ENCODE measurements at regions not wholly inside any gene's neighbourhood (a gene's known extent, or its start where the extent isn't known, plus 50 kb on each side); places are given as distances from the start of the nearest gene placed in this dataset.
"Not testable (repeated sequence)": the region's sequence is repeated elsewhere in the genome, so short reads cannot be mapped to it uniquely, and the experiment has no call there.

DNA sequence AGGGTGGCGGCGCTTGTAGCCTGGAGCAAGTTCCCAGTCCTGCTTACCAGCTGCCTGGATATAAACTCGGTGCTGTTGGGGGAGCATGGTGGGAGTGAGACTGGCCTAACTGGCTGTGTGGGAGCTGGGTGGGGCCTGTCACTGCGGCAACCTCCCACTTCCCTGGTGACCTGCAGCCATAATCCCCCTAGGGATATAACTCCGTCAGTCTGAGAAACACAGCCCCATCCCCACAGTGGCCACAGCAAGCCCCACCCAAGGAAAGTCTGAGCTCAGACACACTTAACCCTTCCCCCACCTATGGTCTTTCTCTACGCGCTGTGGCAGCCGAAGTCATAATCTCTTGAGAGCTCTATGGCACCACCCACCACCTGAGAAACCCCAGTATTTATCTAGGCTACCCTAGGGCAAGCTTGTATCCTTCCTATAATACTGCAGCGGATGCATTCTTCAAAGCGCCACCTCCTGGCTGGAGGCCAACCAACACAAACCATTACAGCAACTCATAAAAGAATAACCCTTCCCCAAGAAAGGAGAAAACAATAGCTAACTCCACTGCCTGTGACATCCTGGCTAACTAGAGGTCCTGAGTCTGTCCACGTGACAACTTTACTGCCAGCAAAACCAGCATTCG, 57.4 kb downstream of the ZNF648 start:
- no peak for DNase-seq

DNA sequence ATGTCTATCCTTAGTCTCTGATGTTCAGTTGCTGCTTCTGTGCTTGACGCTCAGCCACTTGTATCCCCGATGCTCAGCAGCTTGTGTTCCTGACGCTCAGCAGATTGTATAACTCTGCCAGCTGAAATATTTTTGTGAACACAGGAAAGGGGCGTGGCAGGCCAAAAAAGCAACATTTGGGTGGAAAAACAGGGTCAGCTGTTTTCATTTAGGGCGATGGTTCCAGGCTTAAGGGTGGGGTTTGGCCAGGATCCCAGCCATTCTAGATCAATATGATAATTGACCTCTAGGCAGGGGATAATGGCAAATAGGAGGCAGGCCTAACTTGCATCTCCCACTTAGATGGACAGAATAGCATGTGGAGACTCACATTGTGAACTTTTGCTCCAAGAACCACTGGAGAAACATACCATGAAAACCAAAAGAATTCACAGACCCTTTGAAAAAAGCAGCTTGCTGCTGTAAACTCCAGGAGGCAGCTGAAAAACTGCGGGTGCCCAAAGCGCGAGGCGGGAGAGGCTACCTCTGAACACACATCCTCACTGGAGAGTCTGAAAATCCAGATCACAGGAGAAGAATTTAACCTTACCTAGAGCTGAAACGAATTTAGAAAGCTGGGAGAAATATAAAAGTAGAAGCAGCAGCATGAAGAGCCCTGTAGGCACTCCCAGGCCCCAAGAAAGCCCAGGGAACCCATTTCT, 58.3 kb downstream of the ZNF648 start:
- DNase-seq: no peak

DNA sequence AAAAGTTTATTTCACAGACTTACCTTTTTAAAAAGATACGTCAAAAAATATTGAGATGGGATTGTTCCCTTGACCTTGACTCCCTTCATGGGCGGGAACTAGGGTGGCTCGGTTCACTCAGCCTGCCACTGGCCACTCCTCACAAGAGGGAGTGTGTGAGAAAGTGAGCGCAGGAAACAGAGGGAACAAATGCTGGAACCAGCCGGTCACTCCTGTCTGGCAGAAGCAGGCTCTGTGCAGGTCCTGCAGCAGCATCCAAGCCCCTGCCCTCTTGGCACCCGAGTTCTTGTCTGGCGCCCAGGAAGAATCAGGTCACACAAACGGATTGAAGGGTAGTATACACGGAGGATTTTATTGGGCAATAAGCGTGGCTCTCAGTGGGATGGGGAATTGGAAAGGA, 58.9 kb downstream of the ZNF648 start:
- DNase-seq: no peak

DNA sequence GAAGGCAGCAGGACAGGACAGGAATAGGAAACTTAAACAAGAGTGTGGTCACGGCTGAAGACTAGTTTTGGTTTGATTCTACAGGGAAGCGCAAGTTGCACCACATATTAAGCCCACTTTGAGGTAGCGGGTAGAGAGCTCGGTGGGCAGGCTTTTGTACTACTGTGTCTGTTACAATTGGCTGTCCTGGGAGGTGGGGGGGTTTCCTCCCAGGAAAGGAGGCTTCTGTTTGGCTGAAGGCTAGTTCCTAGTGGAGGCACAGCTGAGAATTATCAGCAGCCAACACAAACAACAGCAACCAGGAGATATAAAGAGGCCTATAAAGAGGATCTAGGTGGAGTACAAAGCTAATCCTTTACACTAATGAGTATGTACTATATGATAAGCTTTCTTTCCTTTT, 62.7 kb downstream of the ZNF648 start:
- no peak for DNase-seq

DNA sequence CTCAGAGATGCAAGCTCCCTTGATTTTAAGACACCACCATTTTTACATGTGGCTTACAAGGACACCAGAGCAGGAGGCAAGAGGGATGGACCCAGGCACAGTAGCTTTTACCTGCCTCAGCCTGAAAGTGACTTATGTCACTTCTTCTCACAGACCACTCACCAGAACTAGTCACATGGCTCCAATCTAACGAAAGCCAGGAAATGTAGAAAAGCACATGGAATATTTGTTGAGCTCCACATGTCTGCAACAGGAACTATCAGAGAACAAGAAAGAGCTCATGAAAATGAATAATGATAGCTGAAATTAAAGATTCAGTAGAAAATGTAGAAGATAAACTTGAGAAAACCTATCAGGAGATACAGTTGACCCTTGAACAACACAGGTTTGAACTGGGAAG, 69.4 kb downstream of the ZNF648 start:
- DNase-seq: no peak

DNA sequence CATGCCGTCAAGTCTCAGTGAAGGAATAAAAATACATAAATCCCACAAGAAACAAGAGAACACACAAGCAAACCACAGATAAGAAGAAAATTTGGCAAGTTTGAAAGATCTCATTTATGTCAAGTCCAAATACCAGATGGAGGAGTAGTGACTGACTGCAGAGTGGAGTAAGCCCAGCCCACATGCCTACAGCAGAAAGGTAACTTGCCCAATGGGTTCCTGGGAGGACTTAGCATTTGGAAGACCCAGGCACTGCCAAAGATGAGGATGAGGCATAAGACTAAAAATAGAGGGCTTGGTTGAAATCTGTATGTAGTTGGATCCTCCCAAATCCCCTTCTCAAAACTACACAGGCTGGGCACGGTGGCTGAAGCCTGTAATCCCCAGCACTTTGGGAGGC, 70.8 kb downstream of the ZNF648 start:
- DNase-seq: no peak

DNA sequence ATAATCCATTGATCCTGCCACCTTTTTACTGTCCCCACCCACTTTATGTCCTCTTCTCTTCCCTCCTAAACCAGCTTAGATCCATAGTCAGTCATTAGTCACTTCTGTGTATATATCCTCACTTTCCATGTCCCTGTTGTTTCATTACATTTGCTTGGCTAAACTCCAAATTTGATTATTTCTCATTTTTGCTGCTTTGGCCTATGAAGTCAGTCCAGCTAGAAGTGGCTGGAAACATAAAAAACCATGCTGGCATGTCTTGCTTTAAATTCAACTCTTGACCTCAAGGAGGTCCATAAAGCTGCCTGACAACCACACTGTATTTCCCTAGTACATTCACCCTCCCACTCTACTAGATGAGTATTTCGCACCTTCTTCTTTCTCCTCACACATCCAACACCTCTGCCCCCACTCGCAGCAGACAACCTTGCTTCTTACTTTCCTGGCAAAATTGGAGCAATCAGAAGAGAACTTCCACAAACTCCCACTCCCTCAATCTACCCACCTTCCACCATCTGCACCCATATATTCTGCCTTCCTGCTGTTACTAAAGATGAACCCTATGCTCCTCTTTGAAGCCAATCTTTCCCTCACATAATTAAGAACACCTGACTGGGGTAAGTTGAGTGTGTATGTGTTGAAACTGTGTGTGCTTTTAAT, 72.1 kb downstream of the ZNF648 start:
- no peak for DNase-seq

DNA sequence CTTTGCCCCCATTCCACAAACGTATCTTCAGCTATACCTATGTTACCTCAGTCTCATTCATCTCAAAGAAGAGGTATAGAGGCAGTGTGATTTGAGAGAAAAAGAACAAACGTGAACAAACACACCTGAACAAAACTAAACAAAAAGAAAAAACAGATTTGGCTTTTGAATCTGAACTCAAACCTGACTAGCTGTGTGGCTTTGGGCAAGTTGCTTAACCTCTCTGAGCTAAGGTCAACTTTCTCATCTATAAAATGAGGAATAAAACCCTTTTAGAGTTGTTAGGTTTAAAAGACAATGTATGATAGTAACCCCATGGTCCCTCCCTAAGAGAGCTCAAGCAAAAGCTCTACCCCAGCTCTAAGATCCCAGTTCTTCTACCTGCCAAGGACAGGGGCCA, 73.5 kb downstream of the ZNF648 start:
- no peak for DNase-seq

DNA sequence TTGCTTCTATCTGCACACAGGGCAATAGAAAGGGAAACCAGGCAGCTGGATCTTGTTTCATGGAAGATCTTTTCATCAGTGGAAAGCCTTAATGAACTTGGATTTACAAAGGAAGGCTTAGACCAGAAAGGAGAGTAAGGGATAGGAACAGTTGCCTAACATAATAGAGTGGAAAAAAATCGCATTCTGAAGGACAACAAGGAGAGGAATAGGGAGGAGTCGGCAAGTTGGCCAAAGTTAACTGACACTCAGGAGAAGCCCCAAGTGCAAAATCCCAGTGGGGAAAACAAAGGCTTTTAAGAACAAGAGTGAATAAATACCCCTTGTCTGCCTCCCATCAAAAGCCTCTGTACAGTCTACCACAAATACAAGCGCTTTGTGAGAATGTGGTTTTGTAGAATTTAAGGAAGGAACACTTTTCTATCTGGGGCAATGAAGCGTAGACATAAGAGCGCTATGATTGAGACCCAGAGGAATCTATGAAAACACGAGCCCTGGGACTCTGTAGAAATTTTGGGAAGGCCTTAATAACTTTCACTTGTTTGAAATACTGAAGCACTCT, 74.1 kb downstream of the ZNF648 start:
- no peak for DNase-seq

DNA sequence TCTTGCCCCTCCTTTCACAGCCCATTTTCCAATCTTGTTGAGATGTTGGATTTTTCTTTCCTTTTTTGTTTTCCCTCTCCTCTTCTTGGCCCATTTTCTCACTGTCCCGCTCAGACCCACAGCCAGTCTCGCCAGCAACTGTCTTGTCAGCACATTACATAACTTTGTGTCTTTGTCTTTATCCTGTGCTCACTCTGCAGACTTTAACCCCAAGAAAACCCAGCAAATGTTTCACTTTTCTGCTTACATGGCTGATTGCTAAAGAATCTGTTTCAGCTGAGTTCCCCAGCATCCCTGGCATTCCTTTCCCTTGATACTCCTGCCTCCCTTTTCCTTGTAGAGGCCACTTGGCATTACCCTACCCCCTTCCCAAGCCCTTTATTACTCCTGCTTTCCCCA, 74.6 kb downstream of the ZNF648 start:
- no peak for DNase-seq

DNA sequence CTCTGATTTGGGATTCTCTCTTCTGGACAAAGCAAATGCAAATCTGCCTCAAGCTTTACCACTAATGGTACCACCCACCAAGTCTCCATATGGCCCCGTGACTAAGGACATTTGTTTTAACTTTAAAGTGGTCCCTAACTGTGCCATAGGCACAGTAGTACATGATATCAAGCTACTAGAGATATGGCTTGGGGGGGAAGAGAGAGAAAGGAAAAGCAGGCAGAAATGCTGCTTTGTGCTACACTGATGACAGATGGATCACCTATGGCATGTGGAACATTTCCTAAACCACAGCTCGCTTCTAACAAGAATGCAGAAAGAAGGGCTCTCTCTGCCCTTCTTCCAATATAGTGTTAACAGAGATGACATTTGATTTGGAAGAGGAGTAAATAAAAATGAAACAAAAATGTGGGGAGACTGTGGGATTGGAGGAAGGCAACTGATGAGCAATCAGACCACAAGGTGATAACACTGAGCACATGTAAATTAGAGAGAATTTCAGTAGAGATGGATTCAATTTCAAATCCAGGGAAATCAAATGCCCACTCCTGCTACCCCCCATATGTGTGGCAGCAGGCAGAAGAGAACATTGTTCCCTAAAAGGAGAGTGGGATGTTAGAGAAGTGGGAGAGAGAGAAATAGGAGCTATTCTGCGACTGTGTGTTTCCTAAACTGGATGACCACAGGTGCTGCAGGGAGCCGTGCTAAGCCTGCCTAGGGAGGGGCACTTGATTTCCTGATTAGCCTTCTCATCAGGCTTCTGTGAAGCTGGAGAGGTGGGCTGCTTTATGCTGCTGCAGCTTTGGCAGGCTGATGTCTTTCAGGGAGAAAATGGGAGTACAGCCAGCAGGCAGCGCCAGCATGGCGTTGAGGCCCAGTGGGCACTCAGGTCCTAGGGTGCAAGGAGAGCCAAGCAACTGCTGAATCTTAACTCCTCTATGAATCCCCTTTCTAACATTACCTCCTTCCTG, 75.3 kb downstream of the ZNF648 start:
- DNase-seq: no peak

DNA sequence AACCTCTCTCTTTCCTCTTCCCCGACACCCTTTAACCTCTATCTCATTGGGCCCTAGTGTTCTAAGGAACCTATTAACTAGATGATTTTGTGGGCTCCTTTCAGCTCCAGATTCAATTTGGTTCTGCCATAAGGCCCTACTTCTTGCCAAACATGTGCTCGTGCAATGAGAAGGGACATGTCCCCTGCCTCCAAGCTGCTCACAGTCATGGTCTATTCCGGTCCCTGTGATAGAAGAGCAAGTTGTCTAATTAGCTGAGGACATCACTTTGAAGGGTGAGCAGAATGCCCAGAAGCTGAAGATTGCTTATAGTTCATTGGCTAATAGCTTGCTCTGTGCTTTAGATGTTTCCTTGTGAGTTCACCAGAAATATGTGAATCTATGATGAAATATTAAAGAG, 76.2 kb downstream of the ZNF648 start:
- no peak for DNase-seq

DNA sequence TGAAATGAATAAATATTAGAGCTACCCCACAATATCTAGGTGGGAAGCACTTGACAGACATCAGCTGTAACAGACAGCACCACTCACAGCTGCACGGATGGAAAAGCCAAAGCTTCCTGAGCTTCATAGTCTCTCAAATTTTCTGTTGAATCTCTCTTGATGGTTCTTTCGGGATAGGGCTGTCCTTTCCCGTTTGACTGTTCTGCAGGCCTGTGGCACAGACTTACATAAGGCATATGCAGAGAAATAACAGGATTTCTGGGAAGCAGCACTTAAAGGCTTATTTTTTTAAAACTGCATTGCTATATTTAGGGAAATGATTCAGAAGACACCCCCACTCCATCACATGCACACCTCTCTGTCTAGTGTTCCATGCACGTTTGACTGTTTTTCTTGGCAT, 77.5 kb downstream of the ZNF648 start:
- no peak for DNase-seq

DNA sequence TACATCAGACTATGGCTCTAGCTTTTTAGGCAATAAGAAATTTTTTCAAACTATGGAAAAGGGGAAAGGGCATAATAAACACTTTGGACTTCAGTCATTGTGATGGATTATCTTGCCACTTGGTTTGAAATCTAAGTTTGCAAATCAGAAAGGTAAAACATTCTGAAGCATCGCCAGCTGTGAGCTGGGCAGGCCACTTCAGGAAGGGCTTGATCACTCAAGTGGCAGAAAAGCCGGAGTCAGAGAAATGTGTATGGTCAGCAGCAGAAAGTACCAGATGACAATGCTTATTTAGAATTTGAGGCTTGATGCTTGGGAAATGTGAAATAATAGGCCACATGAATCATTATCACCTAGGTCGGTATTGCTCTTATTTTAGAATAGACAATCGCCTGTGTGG, 79.7 kb downstream of the ZNF648 start:
- DNase-seq: no peak

DNA sequence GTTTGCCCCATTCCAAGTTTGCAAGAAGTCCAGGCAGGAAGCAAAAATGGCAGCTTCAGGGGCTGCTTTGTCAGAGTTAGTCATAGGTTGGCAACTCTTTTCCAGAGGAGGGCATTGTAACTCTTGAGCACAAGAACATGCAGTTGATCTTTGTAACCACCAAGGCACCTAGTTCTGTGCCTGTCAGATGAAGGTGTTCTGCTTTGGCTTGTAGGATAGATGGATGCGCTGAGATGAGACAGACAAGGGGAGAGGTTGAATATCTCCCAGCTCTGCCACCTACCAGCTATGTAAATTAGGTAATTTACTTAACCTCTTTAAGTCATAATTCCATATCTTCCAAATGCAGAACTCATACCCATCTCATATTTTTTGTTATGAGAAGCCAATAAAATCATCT, 89.3 kb downstream of the ZNF648 start:
- no peak for DNase-seq

DNA sequence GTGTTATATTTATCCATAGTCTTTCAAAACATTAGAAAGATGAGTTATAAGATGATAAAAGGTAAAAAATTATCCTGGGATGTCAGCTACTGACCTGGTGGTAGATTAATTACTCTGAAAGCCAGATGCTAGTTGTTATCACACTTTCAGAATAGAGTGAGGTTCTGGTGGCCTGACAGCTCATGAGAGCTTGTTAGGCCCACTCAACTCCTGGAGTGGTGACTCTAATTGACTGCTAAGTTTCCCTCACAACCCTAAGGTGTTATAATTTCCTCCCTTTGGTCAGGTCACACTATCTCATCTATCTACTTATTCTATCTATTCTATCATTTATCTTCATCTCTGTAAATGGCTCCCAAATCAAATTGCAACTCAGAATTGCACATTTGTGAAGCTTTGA, 90.1 kb downstream of the ZNF648 start:
- DNase-seq: no peak

DNA sequence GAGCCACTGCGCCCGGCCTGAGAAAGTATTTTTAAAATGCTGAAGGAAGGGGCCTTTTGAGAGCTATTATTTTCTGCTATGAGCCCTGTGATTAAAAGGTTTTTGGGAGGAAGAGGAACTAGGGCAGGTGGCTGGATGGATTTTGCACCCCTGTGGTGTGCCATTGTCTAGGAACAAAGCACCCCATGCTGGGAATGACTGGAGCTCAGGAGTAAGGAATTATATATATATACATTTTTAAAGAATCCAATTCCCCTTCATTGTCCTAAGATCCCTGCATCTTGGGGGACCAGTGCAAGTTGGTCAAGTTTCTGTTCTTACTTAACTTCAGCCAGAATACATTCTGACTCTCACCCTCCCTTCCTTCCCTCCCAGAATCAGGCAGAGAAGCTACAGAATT, 91.6 kb downstream of the ZNF648 start:
- no peak for DNase-seq

DNA sequence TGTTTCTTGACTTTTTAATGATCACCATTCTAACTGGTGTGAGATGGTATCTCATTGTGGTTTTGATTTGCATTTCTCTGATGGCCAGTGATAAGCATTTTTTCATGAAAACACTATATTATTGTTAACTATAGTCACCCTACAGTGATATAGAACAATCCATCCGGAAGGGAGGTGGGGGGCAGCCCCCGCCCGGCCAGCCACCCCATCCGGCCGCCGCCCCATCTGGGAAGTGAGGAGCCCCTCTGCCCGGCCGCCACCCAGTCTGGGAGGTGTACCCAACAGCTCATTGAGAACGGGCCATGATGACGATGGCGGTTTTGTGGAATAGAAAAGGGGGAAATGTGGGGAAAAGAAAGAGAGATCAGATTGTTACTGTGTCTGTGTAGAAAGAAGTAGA, 106.8 kb downstream of the ZNF648 start:
- DNase-seq: not testable (repeated sequence)

DNA sequence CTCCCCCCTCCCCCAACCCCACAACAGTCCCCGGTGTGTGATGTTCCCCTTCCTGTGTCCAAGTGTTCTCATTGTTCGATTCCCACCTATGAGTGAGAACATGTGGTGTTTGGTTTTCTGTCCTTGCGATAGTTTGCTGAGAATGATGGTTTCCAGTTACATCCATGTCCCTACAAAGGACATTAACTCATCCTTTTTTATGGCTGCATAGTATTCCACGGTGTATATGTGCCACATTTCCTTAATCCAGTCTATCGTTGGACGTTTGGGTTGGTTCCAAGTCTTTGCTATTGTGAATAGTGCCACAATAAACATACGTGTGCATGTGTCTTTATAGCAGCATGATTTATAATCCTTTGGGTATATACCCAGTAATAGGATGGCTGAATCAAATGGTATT, 107.3 kb downstream of the ZNF648 start:
- not testable (repeated sequence) for DNase-seq

DNA sequence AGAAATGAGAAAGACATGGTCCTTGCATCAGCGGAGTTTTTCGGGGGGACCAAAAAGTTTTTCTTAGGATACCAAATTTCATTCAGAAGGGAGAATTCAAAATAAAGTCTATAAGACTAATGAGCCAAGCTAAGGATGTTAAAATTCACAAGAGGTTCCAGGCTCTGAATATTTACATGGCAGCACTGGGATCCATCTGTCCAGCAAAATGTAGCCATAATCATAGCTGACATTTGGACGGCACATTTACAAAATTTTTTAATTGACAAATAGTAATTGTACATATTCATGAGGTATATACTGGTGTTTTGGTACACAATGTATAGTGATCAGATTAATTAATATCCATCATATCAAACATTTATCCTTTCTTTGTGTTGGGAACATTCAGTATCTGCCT, 107.9 kb downstream of the ZNF648 start:
- no peak for DNase-seq

DNA sequence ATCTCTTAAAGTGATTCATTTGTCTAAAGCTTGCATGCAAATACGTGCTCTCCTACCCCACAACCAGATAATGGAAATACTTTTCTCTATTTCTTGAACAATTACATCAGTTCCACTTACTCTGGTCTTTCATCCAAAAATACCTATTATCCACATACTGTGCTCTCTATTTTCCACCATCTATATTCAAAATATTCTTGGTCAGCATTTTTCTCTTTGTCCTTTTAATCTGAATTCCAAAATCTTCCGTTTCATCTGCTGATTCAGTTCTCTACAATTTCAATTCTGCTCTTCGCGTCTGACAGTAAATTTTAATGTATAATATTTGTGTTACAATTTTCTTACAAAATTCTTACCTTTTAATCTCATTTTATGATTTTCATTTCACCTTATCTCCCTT, 110.3 kb downstream of the ZNF648 start:
- DNase-seq: no peak

DNA sequence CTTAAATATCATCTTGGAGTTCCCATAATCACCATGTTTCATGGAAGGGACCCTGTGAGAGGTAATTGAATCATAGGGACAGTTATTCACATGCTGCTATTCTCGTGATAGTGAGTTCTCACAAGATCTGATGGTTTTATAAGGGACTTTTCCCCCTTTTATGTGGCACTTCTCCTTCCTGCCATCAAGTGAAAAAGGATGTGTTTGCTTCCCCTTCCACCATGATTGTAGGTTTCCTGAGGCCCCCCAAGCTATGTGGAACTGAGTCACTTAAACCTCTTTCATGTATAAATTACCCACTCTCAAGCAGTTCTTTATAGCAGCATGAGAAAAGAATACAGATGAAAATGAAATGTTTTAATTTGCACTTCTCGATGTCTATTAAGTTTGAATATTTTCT, 112.0 kb downstream of the ZNF648 start:
- DNase-seq: no peak

DNA sequence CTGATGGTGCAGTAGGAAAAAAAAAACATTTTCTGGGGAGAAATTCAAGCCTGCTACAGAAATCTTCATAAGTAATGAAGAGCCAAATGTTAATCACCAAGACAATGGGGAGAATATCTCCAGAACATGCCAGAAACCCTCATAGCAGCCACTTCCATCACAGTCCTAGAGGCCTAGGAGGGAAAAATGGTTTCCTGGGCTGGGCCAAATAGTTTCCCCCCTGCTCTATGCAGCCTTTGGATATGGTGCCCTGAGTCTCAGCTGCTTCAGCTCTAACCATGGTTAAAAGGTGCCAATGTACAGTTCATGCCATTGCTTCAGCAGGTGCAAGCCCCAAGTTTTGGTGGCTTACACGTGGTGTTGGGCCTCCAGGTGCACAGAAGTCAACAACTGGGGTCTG, 113.1 kb downstream of the ZNF648 start:
- no peak for DNase-seq
